ENCODE measurements at regions not wholly inside any gene's neighbourhood (a gene's known extent, or its start where the extent isn't known, plus 50 kb on each side); places are given as distances from the start of the nearest gene placed in this dataset.

GRCh38 chr12:87513536-87514280 lies 515.5 kb downstream of the C12orf50 start:
- WGBS: 77% methylated on average over 2 of the region's 2 CpGs

GRCh38 chr12:87511371-87511770 lies 517.8 kb downstream of the C12orf50 start:
- H3K4me1 ChIP-seq (ENCODE audit: control insufficient read depth, insufficient read depth, low read depth, low read length): peaks cover 2% of the 10 kb centered on the region
- peak overlapping the region in 1 of 2 experiments; percentile 66 for H2BK12ac ChIP-seq (ENCODE audit: low read length in 2 of 2)
- H2BK5ac ChIP-seq (ENCODE audit: low read depth, low read length, poor library complexity, severe bottlenecking): no peak overlapping the region
- no peak overlapping the region for H3K27ac ChIP-seq (ENCODE audit: low read length, poor library complexity, severe bottlenecking)
- no peaks in the 10 kb centered on the region for H3K9me3 ChIP-seq (ENCODE audit: control insufficient read depth, low read length)
- WGBS: 100% methylated on average over 1 of the region's 3 CpGs
- no peak for DNase-seq
- no peak overlapping the region for H3K4ac ChIP-seq (ENCODE audit: low read depth in 1 of 2, low read length in 2 of 2)
- no peak overlapping the region for H3K9ac ChIP-seq (ENCODE audit: low read length)
- H3K18ac ChIP-seq (ENCODE audit: low read depth in 1 of 2, low read length in 2 of 2): peak overlapping the region in 1 of 2 experiments; percentile 4
- H3K79me1 ChIP-seq (replicated peaks; ENCODE audit: low read length, poor library complexity, severe bottlenecking): no peaks in the 10 kb centered on the region
- H4K8ac ChIP-seq (ENCODE audit: low read length): no peak overlapping the region
- H3K4me3 ChIP-seq (ENCODE audit: insufficient read depth in 1 of 2, low read depth in 1 of 2, low read length in 2 of 2): no peak overlapping the region
- H2AFZ ChIP-seq (ENCODE audit: low read depth, low read length): no peak overlapping the region
- H3K36me3 ChIP-seq (ENCODE audit: control insufficient read depth in 1 of 2, insufficient read depth in 2 of 2, low read depth in 1 of 2, low read length in 2 of 2): no peaks in the 10 kb centered on the region
- no peak overlapping the region for H3K14ac ChIP-seq (ENCODE audit: low read length in 2 of 2)
- no peak overlapping the region for H3K4me2 ChIP-seq (ENCODE audit: low read length, poor library complexity, severe bottlenecking)
- no peak overlapping the region for H2AK5ac ChIP-seq (ENCODE audit: low read length, severe bottlenecking)
- H3K23ac ChIP-seq (ENCODE audit: low read length in 2 of 2): no peak overlapping the region
- H2BK120ac ChIP-seq (ENCODE audit: low read depth, low read length): no peak overlapping the region
- no peak overlapping the region for H2BK15ac ChIP-seq (ENCODE audit: low read depth, poor library complexity, severe bottlenecking)
- H4K91ac ChIP-seq (ENCODE audit: low read length): no peak overlapping the region
- H3K27me3 ChIP-seq (ENCODE audit: control insufficient read depth in 1 of 2, insufficient read depth in 1 of 2, low read length in 2 of 2): no peaks in the 10 kb centered on the region

More at GRCh38 chr12:87513536-87514280, 515.5 kb downstream of the C12orf50 start:
- Histone ChIP-seq H2BK15ac (ENCODE audit: low read depth, poor library complexity, severe bottlenecking) (no peak overlapping the region), H2BK12ac (ENCODE audit: low read length in 2 of 2) (no peak overlapping the region), H3K27me3 (ENCODE audit: control insufficient read depth in 1 of 2, insufficient read depth in 1 of 2, low read length in 2 of 2) (no peaks in the 10 kb centered on the region), H3K23ac (ENCODE audit: low read length in 2 of 2) (no peak overlapping the region), H3K9me3 (ENCODE audit: control insufficient read depth, low read length) (no peaks in the 10 kb centered on the region), H3K14ac (ENCODE audit: low read length in 2 of 2) (no peak overlapping the region), H2AK5ac (ENCODE audit: low read length, severe bottlenecking) (no peak overlapping the region), H3K79me1 (replicated peaks; ENCODE audit: low read length, poor library complexity, severe bottlenecking) (no peaks in the 10 kb centered on the region), H3K4me1 (ENCODE audit: control insufficient read depth, insufficient read depth, low read depth, low read length) (peaks cover 2% of the 10 kb centered on the region), H2BK5ac (ENCODE audit: low read depth, low read length, poor library complexity, severe bottlenecking) (no peak overlapping the region), H3K9ac (ENCODE audit: low read length) (no peak overlapping the region), H3K27ac (ENCODE audit: low read length, poor library complexity, severe bottlenecking) (peak overlapping the region; percentile 42), H2AFZ (ENCODE audit: low read depth, low read length) (no peak overlapping the region), H3K4me2 (ENCODE audit: low read length, poor library complexity, severe bottlenecking) (no peak overlapping the region), H3K36me3 (ENCODE audit: control insufficient read depth in 1 of 2, insufficient read depth in 2 of 2, low read depth in 1 of 2, low read length in 2 of 2) (no peaks in the 10 kb centered on the region), H2BK120ac (ENCODE audit: low read depth, low read length) (no peak overlapping the region), H4K91ac (ENCODE audit: low read length) (no peak overlapping the region), H3K4ac (ENCODE audit: low read depth in 1 of 2, low read length in 2 of 2) (no peak overlapping the region), H3K18ac (ENCODE audit: low read depth in 1 of 2, low read length in 2 of 2) (no peak overlapping the region), H4K8ac (ENCODE audit: low read length) (no peak overlapping the region), H3K4me3 (ENCODE audit: insufficient read depth in 1 of 2, low read depth in 1 of 2, low read length in 2 of 2) (no peak overlapping the region)
- DNase-seq: no peak

GRCh38 chr12:87509237-87509820 lies 519.9 kb downstream of the C12orf50 start:
- peak overlapping the region; percentile 60 for H3K27ac ChIP-seq (ENCODE audit: low read length, poor library complexity, severe bottlenecking)
- H2AFZ ChIP-seq (ENCODE audit: low read depth, low read length): no peak overlapping the region
- H3K4me2 ChIP-seq (ENCODE audit: low read length, poor library complexity, severe bottlenecking): no peak overlapping the region

GRCh38 chr12:87491598-87491997 lies 537.6 kb downstream of the C12orf50 start:
- Histone ChIP-seq H2BK12ac (ENCODE audit: low read length in 2 of 2) (no peak overlapping the region), H3K79me1 (replicated peaks; ENCODE audit: low read length, poor library complexity, severe bottlenecking) (no peaks in the 10 kb centered on the region), H3K4ac (ENCODE audit: low read depth in 1 of 2, low read length in 2 of 2) (no peak overlapping the region), H3K23ac (ENCODE audit: low read length in 2 of 2) (no peak overlapping the region), H2BK15ac (ENCODE audit: low read depth, poor library complexity, severe bottlenecking) (no peak overlapping the region), H3K18ac (ENCODE audit: low read depth in 1 of 2, low read length in 2 of 2) (no peak overlapping the region), H3K27ac (ENCODE audit: low read length, poor library complexity, severe bottlenecking) (no peak overlapping the region), H2AFZ (ENCODE audit: low read depth, low read length) (no peak overlapping the region), H2BK5ac (ENCODE audit: low read depth, low read length, poor library complexity, severe bottlenecking) (no peak overlapping the region), H2BK120ac (ENCODE audit: low read depth, low read length) (no peak overlapping the region), H3K4me3 (ENCODE audit: insufficient read depth in 1 of 2, low read depth in 1 of 2, low read length in 2 of 2) (no peak overlapping the region), H3K9ac (ENCODE audit: low read length) (no peak overlapping the region), H3K14ac (ENCODE audit: low read length in 2 of 2) (no peak overlapping the region), H3K27me3 (ENCODE audit: control insufficient read depth in 1 of 2, insufficient read depth in 1 of 2, low read length in 2 of 2) (no peaks in the 10 kb centered on the region), H3K4me1 (ENCODE audit: control insufficient read depth, insufficient read depth, low read depth, low read length) (no peaks in the 10 kb centered on the region), H4K91ac (ENCODE audit: low read length) (no peak overlapping the region), H4K8ac (ENCODE audit: low read length) (no peak overlapping the region), H3K4me2 (ENCODE audit: low read length, poor library complexity, severe bottlenecking) (no peak overlapping the region), H2AK5ac (ENCODE audit: low read length, severe bottlenecking) (no peak overlapping the region), H3K36me3 (ENCODE audit: control insufficient read depth in 1 of 2, insufficient read depth in 2 of 2, low read depth in 1 of 2, low read length in 2 of 2) (no peaks in the 10 kb centered on the region), H3K9me3 (ENCODE audit: control insufficient read depth, low read length) (no peaks in the 10 kb centered on the region)
- 95% methylated on average over 3 of the region's 3 CpGs for WGBS
- no peak for DNase-seq

More at GRCh38 chr12:87509237-87509820, 519.9 kb downstream of the C12orf50 start:
- Histone ChIP-seq H3K9ac (ENCODE audit: low read length) (no peak overlapping the region), H3K27me3 (ENCODE audit: control insufficient read depth in 1 of 2, insufficient read depth in 1 of 2, low read length in 2 of 2) (no peaks in the 10 kb centered on the region), H3K79me1 (replicated peaks; ENCODE audit: low read length, poor library complexity, severe bottlenecking) (no peaks in the 10 kb centered on the region), H3K4ac (ENCODE audit: low read depth in 1 of 2, low read length in 2 of 2) (no peak overlapping the region), H3K4me1 (ENCODE audit: control insufficient read depth, insufficient read depth, low read depth, low read length) (peaks cover 2% of the 10 kb centered on the region), H3K9me3 (ENCODE audit: control insufficient read depth, low read length) (no peaks in the 10 kb centered on the region), H4K8ac (ENCODE audit: low read length) (no peak overlapping the region), H2BK120ac (ENCODE audit: low read depth, low read length) (no peak overlapping the region), H4K91ac (ENCODE audit: low read length) (no peak overlapping the region), H3K18ac (ENCODE audit: low read depth in 1 of 2, low read length in 2 of 2) (no peak overlapping the region), H3K4me3 (ENCODE audit: insufficient read depth in 1 of 2, low read depth in 1 of 2, low read length in 2 of 2) (no peak overlapping the region), H2BK12ac (ENCODE audit: low read length in 2 of 2) (no peak overlapping the region), H3K14ac (ENCODE audit: low read length in 2 of 2) (no peak overlapping the region), H2AK5ac (ENCODE audit: low read length, severe bottlenecking) (no peak overlapping the region), H2BK5ac (ENCODE audit: low read depth, low read length, poor library complexity, severe bottlenecking) (no peak overlapping the region), H3K36me3 (ENCODE audit: control insufficient read depth in 1 of 2, insufficient read depth in 2 of 2, low read depth in 1 of 2, low read length in 2 of 2) (no peaks in the 10 kb centered on the region), H2BK15ac (ENCODE audit: low read depth, poor library complexity, severe bottlenecking) (no peak overlapping the region), H3K23ac (ENCODE audit: low read length in 2 of 2) (no peak overlapping the region)
- DNase-seq: peak; percentile 65

All from mesenchymal stem cell (in vitro differentiated cells and primary cell).